ENCODE measurements at regions not wholly inside any gene's neighbourhood (a gene's known extent, or its start where the extent isn't known, plus 50 kb on each side); places are given as distances from the start of the nearest gene placed in this dataset.

GRCh38 chr11:87775036-87775435 lies 400.2 kb downstream of the RAB38 start:
- TF ChIP-seq EZH2 (IDR thresholded peaks at IDR 0.05; ENCODE audit: insufficient read depth, low read length) (no peak), CTCF (IDR thresholded peaks at IDR 0.05; ENCODE audit: insufficient read depth, low read depth, low read length) (no peak)
